ENCODE measurements at regions not wholly inside any gene's neighbourhood (a gene's known extent, or its start where the extent isn't known, plus 50 kb on each side); places are given as distances from the start of the nearest gene placed in this dataset.

DNA sequence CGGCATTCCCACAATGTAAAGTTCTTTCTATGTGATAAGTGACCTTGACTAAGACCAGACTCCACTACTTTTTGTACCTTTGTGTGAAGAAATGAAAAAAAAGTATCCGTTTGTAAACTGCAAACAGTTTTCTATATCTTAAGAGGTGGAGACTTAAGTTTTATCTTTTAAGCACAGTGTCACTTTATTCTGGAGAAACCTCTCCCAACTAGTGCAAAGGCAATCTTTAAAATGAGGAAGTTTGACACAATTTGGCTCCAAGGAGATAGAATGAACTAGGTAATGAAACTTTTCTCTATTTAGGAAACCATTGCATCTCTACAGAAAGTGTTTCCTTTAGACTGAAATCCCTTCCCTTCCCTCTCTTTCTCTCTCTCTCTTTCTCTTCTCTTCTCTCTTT is 122.9 kb downstream of the SAMD9 start:
- no peak for DNase-seq (ENCODE audit: low read depth)
- TF ChIP-seq, protein P1, sequence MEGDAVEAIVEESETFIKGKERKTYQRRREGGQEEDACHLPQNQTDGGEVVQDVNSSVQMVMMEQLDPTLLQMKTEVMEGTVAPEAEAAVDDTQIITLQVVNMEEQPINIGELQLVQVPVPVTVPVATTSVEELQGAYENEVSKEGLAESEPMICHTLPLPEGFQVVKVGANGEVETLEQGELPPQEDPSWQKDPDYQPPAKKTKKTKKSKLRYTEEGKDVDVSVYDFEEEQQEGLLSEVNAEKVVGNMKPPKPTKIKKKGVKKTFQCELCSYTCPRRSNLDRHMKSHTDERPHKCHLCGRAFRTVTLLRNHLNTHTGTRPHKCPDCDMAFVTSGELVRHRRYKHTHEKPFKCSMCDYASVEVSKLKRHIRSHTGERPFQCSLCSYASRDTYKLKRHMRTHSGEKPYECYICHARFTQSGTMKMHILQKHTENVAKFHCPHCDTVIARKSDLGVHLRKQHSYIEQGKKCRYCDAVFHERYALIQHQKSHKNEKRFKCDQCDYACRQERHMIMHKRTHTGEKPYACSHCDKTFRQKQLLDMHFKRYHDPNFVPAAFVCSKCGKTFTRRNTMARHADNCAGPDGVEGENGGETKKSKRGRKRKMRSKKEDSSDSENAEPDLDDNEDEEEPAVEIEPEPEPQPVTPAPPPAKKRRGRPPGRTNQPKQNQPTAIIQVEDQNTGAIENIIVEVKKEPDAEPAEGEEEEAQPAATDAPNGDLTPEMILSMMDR (conservative IDR thresholded peaks at IDR 0.05; ENCODE audit: control insufficient read depth, insufficient read depth, low read depth, low read length) = no peak
- H3K4me3 ChIP-seq (ENCODE audit: control insufficient read depth, low read depth, low read length) = no peak overlapping the region

DNA sequence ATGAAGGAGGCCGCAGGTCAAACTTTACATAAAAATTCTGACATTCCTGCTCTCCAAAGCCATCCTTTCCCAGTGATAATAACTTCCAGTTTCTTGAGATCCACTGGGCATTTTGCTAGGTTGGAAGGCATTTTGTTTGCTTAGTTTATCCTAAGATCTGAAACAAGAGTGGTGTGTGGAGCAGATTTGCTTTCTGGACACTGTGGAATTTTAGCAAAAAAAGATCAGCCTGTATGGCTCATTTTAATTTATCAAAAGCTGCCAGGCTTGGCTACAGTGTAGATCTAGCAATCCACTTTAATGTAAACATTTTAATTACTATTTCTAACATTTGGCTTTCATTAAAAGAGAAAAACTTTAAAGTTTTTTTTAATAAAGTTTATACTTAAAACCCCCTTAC is 124.8 kb downstream of the SAMD9 start:
- TF ChIP-seq, protein P1 (conservative IDR thresholded peaks at IDR 0.05; ENCODE audit: control insufficient read depth, insufficient read depth, low read depth, low read length) = no peak
- DNase-seq (ENCODE audit: low read depth) = no peak
- H3K4me3 ChIP-seq (ENCODE audit: control insufficient read depth, low read depth, low read length) = no peak overlapping the region

- H3K4me3 ChIP-seq (ENCODE audit: control insufficient read depth, low read depth, low read length) = no peak overlapping the region
- TF ChIP-seq, protein P1 (conservative IDR thresholded peaks at IDR 0.05; ENCODE audit: control insufficient read depth, insufficient read depth, low read depth, low read length) = no peak
- no peak for DNase-seq (ENCODE audit: low read depth)
Observed at GRCh38 chr7:92992483-92992882, 125.3 kb downstream of the SAMD9 start.

- no peak overlapping the region for H3K4me3 ChIP-seq (ENCODE audit: control insufficient read depth, low read depth, low read length)
- TF ChIP-seq, protein P1 (conservative IDR thresholded peaks at IDR 0.05; ENCODE audit: control insufficient read depth, insufficient read depth, low read depth, low read length) = no peak
- no peak for DNase-seq (ENCODE audit: low read depth)
Observed at GRCh38 chr7:92991190-92991589, 126.6 kb downstream of the SAMD9 start.

DNA sequence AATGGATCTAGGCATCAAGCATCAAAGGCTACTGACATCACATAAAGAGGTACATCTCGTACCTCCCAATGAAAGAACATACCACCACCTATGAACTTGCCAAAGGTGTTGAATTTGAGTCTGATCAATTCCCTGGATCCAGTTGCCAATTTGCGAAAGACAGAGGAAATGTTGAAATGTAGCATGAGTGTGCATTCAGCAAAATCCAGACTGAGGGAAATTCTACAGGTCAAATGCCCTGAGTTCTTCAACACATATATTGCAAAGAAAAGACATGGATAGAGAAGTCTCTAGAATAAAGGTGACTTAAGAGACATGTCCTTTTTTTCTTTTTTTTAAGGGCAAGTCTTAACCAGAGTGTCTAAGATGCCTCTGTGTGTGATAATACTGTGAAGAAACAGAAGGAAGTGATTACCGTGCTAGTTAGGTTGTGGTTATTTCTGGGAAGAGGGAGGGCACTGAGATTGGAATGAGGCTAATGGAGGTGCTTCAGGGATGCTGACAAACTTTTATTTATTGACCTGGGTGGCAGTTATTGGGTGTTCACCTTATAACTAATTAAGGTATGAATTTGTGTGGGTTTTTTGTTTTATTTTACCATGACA is 128.7 kb downstream of the SAMD9 start:
- TF ChIP-seq, protein P1 (conservative IDR thresholded peaks at IDR 0.05; ENCODE audit: control insufficient read depth, insufficient read depth, low read depth, low read length) = no peak
- DNase-seq (ENCODE audit: low read depth) = peak; percentile 21
- no peak overlapping the region for H3K4me3 ChIP-seq (ENCODE audit: control insufficient read depth, low read depth, low read length)

DNA sequence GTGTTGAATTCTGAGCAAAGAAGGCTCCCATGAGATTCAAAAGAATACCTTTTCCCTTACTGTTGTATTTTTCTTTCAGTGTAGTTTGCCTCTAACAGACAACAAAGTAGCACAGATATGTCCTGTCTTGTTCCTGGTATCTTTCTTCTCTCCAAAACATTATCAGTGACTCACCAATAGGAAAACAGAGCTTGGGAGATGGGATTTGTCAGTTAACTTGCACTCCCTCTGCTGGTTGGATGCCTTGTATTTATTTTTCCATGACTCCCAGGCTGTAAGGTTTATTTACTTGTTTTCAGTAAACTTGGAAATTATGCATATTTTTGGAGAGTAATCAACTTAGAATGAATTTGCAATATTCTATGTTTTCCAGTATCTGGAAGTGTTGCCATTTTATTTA is 129.7 kb downstream of the SAMD9 start:
- peak; percentile 75 for DNase-seq (ENCODE audit: low read depth)
- H3K4me3 ChIP-seq (ENCODE audit: control insufficient read depth, low read depth, low read length) = no peak overlapping the region
- TF ChIP-seq, protein P1 (conservative IDR thresholded peaks at IDR 0.05; ENCODE audit: control insufficient read depth, insufficient read depth, low read depth, low read length) = peak; percentile 56

GRCh38 chr7:92987538-92987937 is 130.2 kb downstream of the SAMD9 start:
- DNase-seq (ENCODE audit: low read depth) = no peak
- TF ChIP-seq, protein P1 (conservative IDR thresholded peaks at IDR 0.05; ENCODE audit: control insufficient read depth, insufficient read depth, low read depth, low read length) = no peak
- no peak overlapping the region for H3K4me3 ChIP-seq (ENCODE audit: control insufficient read depth, low read depth, low read length)
